ENCODE measurements at regions not wholly inside any gene's neighbourhood (a gene's known extent, or its start where the extent isn't known, plus 50 kb on each side); places are given as distances from the start of the nearest gene placed in this dataset.

- TF ChIP-seq ZNF274 (IDR thresholded peaks at IDR 0.05; ENCODE audit: low read depth, low read length), result no peak
- TF ChIP-seq SUZ12 (IDR thresholded peaks at IDR 0.05; ENCODE audit: extremely low read depth, insufficient read depth, insufficient read length), result no peak
- TF ChIP-seq YY1 (IDR thresholded peaks at IDR 0.05; ENCODE audit: insufficient read depth, insufficient read length), result no peak
- Histone ChIP-seq H3K27me3 (ENCODE audit: insufficient read depth, insufficient read length) (no peaks in the 10 kb centered on the region), H3K4me3 (ENCODE audit: insufficient read length, low read depth) (no peak overlapping the region), H3K9me3 (ENCODE audit: insufficient read depth, low read length) (no peaks in the 10 kb centered on the region), H3K4me1 (ENCODE audit: insufficient read depth, insufficient read length) (no peaks in the 10 kb centered on the region), H3K9ac (ENCODE audit: insufficient read length, low read depth) (no peak overlapping the region), H3K36me3 (ENCODE audit: insufficient read depth, insufficient read length, low read length) (no peaks in the 10 kb centered on the region)
- no peak for DNase-seq (ENCODE audit: low read depth, low spot score)
Observed at GRCh38 chr6:94487371-94487770, 1068.0 kb upstream of the EPHA7 start.

GRCh38 chr6:94478133-94479005 is 1059.0 kb upstream of the EPHA7 start:
- no peak for DNase-seq (ENCODE audit: low read depth, low spot score)
- H3K36me3 ChIP-seq (ENCODE audit: insufficient read depth, insufficient read length, low read length), result no peaks in the 10 kb centered on the region
- no peaks in the 10 kb centered on the region for H3K9me3 ChIP-seq (ENCODE audit: insufficient read depth, low read length)
- no peaks in the 10 kb centered on the region for H3K4me1 ChIP-seq (ENCODE audit: insufficient read depth, insufficient read length)
- no peaks in the 10 kb centered on the region for H3K27me3 ChIP-seq (ENCODE audit: insufficient read depth, insufficient read length)
- no peak overlapping the region for H3K9ac ChIP-seq (ENCODE audit: insufficient read length, low read depth)
- no peak overlapping the region for H3K4me3 ChIP-seq (ENCODE audit: insufficient read length, low read depth)
- no peak for TF ChIP-seq YY1 (IDR thresholded peaks at IDR 0.05; ENCODE audit: insufficient read depth, insufficient read length)
- TF ChIP-seq SUZ12 (IDR thresholded peaks at IDR 0.05; ENCODE audit: extremely low read depth, insufficient read depth, insufficient read length), result no peak
- TF ChIP-seq ZNF274 (IDR thresholded peaks at IDR 0.05; ENCODE audit: low read depth, low read length), result no peak

- DNase-seq (ENCODE audit: low read depth, low spot score), result no peak
- H3K27me3 ChIP-seq (ENCODE audit: insufficient read depth, insufficient read length), result no peaks in the 10 kb centered on the region
- no peaks in the 10 kb centered on the region for H3K36me3 ChIP-seq (ENCODE audit: insufficient read depth, insufficient read length, low read length)
- no peaks in the 10 kb centered on the region for H3K4me1 ChIP-seq (ENCODE audit: insufficient read depth, insufficient read length)
- H3K9me3 ChIP-seq (ENCODE audit: insufficient read depth, low read length), result no peaks in the 10 kb centered on the region
- no peak for TF ChIP-seq SUZ12 (IDR thresholded peaks at IDR 0.05; ENCODE audit: extremely low read depth, insufficient read depth, insufficient read length)
- no peak for TF ChIP-seq ZNF274 (IDR thresholded peaks at IDR 0.05; ENCODE audit: low read depth, low read length)
- no peak for TF ChIP-seq YY1 (IDR thresholded peaks at IDR 0.05; ENCODE audit: insufficient read depth, insufficient read length)
- H3K9ac ChIP-seq (ENCODE audit: insufficient read length, low read depth), result no peak overlapping the region
- H3K4me3 ChIP-seq (ENCODE audit: insufficient read length, low read depth), result no peak overlapping the region
Observed at GRCh38 chr6:94468830-94469229, 1049.5 kb upstream of the EPHA7 start.

- no peaks in the 10 kb centered on the region for H3K9me3 ChIP-seq (ENCODE audit: insufficient read depth, low read length)
- no peak overlapping the region for H3K4me3 ChIP-seq (ENCODE audit: insufficient read length, low read depth)
- no peaks in the 10 kb centered on the region for H3K36me3 ChIP-seq (ENCODE audit: insufficient read depth, insufficient read length, low read length)
- TF ChIP-seq ZNF274 (IDR thresholded peaks at IDR 0.05; ENCODE audit: low read depth, low read length) (no peak), SUZ12 (IDR thresholded peaks at IDR 0.05; ENCODE audit: extremely low read depth, insufficient read depth, insufficient read length) (no peak), YY1 (IDR thresholded peaks at IDR 0.05; ENCODE audit: insufficient read depth, insufficient read length) (no peak)
- no peak overlapping the region for H3K9ac ChIP-seq (ENCODE audit: insufficient read length, low read depth)
- H3K4me1 ChIP-seq (ENCODE audit: insufficient read depth, insufficient read length), result no peaks in the 10 kb centered on the region
- no peaks in the 10 kb centered on the region for H3K27me3 ChIP-seq (ENCODE audit: insufficient read depth, insufficient read length)
- no peak for DNase-seq (ENCODE audit: low read depth, low spot score)
Observed at GRCh38 chr6:94464018-94464510, 1044.7 kb upstream of the EPHA7 start.

- Histone ChIP-seq H3K27me3 (ENCODE audit: insufficient read depth, insufficient read length) (no peaks in the 10 kb centered on the region), H3K9ac (ENCODE audit: insufficient read length, low read depth) (no peak overlapping the region), H3K4me3 (ENCODE audit: insufficient read length, low read depth) (no peak overlapping the region), H3K4me1 (ENCODE audit: insufficient read depth, insufficient read length) (no peaks in the 10 kb centered on the region), H3K9me3 (ENCODE audit: insufficient read depth, low read length) (no peaks in the 10 kb centered on the region), H3K36me3 (ENCODE audit: insufficient read depth, insufficient read length, low read length) (no peaks in the 10 kb centered on the region)
- no peak for DNase-seq (ENCODE audit: low read depth, low spot score)
- TF ChIP-seq YY1 (IDR thresholded peaks at IDR 0.05; ENCODE audit: insufficient read depth, insufficient read length) (no peak), SUZ12 (IDR thresholded peaks at IDR 0.05; ENCODE audit: extremely low read depth, insufficient read depth, insufficient read length) (no peak), ZNF274 (IDR thresholded peaks at IDR 0.05; ENCODE audit: low read depth, low read length) (no peak)
Observed at GRCh38 chr6:94463306-94463705, 1043.9 kb upstream of the EPHA7 start.

- Histone ChIP-seq H3K9me3 (ENCODE audit: insufficient read depth, low read length) (no peaks in the 10 kb centered on the region), H3K36me3 (ENCODE audit: insufficient read depth, insufficient read length, low read length) (no peaks in the 10 kb centered on the region), H3K27me3 (ENCODE audit: insufficient read depth, insufficient read length) (no peaks in the 10 kb centered on the region), H3K9ac (ENCODE audit: insufficient read length, low read depth) (no peak overlapping the region), H3K4me3 (ENCODE audit: insufficient read length, low read depth) (no peak overlapping the region), H3K4me1 (ENCODE audit: insufficient read depth, insufficient read length) (no peaks in the 10 kb centered on the region)
- no peak for TF ChIP-seq YY1 (IDR thresholded peaks at IDR 0.05; ENCODE audit: insufficient read depth, insufficient read length)
- no peak for TF ChIP-seq SUZ12 (IDR thresholded peaks at IDR 0.05; ENCODE audit: extremely low read depth, insufficient read depth, insufficient read length)
- TF ChIP-seq ZNF274 (IDR thresholded peaks at IDR 0.05; ENCODE audit: low read depth, low read length), result no peak
- DNase-seq (ENCODE audit: low read depth, low spot score), result no peak
Observed at GRCh38 chr6:94462231-94462630, 1042.9 kb upstream of the EPHA7 start.

- no peak overlapping the region for H3K4me3 ChIP-seq (ENCODE audit: insufficient read length, low read depth)
Observed at GRCh38 chr6:94456266-94456665, 1036.9 kb upstream of the EPHA7 start.

More at GRCh38 chr6:94456266-94456665, 1036.9 kb upstream of the EPHA7 start:
- TF ChIP-seq ZNF274 (IDR thresholded peaks at IDR 0.05; ENCODE audit: low read depth, low read length) (no peak), YY1 (IDR thresholded peaks at IDR 0.05; ENCODE audit: insufficient read depth, insufficient read length) (no peak), SUZ12 (IDR thresholded peaks at IDR 0.05; ENCODE audit: extremely low read depth, insufficient read depth, insufficient read length) (no peak)
- DNase-seq (ENCODE audit: low read depth, low spot score), result no peak
- Histone ChIP-seq H3K27me3 (ENCODE audit: insufficient read depth, insufficient read length) (no peaks in the 10 kb centered on the region), H3K36me3 (ENCODE audit: insufficient read depth, insufficient read length, low read length) (no peaks in the 10 kb centered on the region), H3K9ac (ENCODE audit: insufficient read length, low read depth) (no peak overlapping the region), H3K9me3 (ENCODE audit: insufficient read depth, low read length) (no peaks in the 10 kb centered on the region), H3K4me1 (ENCODE audit: insufficient read depth, insufficient read length) (no peaks in the 10 kb centered on the region)

All from NT2/D1 (cell line).